Tibial nerve (tissue), 4 donors: ENCODE measurements at regions not wholly inside any gene's neighbourhood (a gene's known extent, or its start where the extent isn't known, plus 50 kb on each side); places are given as distances from the start of the nearest gene placed in this dataset.

Experiments
- CTCF ChIP-seq, 5 experiments: fragments of 200-600 bp in 3 of 5; fragments of 450-650 bp in 2 of 5; sonication (generic) in 3 of 5; IDR thresholded peaks; one replicate each; pipeline ENCODE4 v1.5.1; 2016 to 2019; ENCODE audit warnings: antibody characterized with exemption in 5 of 5, mild to moderate bottlenecking in 3 of 5, moderate library complexity in 2 of 5
- EP300 ChIP-seq, 2 donors: sonication (generic); formaldehyde crosslinking; IDR thresholded peaks; one replicate each; pipeline ENCODE4 v1.6.1; 2017; ENCODE audit warnings: antibody characterized with exemption in 2 of 2, mild to moderate bottlenecking in 1 of 2
- POLR2A ChIP-seq, 2 donors: fragments of 450-650 bp; IDR thresholded peaks; one replicate each; pipeline ENCODE4 v1.6.1; 2017; ENCODE audit warnings: antibody characterized with exemption in 2 of 2, mild to moderate bottlenecking in 2 of 2, moderate library complexity in 2 of 2

- TF ChIP-seq CTCF (IDR thresholded peaks at IDR 0.05), result no peak
- TF ChIP-seq EP300 (IDR thresholded peaks at IDR 0.05), result no peak
- no peak for TF ChIP-seq POLR2A (IDR thresholded peaks at IDR 0.05)
These were observed 224.6 kb upstream of the CDH5 start for GRCh38 chr16:66141885-66142284.
